Endothelial cell (in vitro differentiated cells): ENCODE measurements at regions not wholly inside any gene's neighbourhood (a gene's known extent, or its start where the extent isn't known, plus 50 kb on each side); places are given as distances from the start of the nearest gene placed in this dataset.

Source experiments
- DNase-seq: peaks from one replicate; pipeline ENCODE4 v3.0.0; 2021; ENCODE audit warnings: low spot score
- H3K27ac Mint-ChIP-seq: one replicate; pipeline ENCODE4 v1.8.0; 2021; ENCODE audit warnings: mixed read lengths, inconsistent platforms; ENCODE audit not compliant: unreplicated experiment
- H3K27me3 Mint-ChIP-seq: one replicate; pipeline ENCODE4 v1.8.0; 2021; ENCODE audit warnings: mild to moderate bottlenecking, moderate library complexity, mixed read lengths, inconsistent platforms; ENCODE audit not compliant: unreplicated experiment
- H3K36me3 Mint-ChIP-seq: one replicate; pipeline ENCODE4 v1.8.0; 2021; ENCODE audit warnings: mild to moderate bottlenecking, low read depth, mixed read lengths, inconsistent platforms; ENCODE audit not compliant: unreplicated experiment
- H3K4me1 Mint-ChIP-seq: one replicate; pipeline ENCODE4 v1.8.0; 2021; ENCODE audit warnings: mild to moderate bottlenecking, mixed read lengths, inconsistent platforms; ENCODE audit not compliant: unreplicated experiment
- H3K4me3 Mint-ChIP-seq: one replicate; pipeline ENCODE4 v1.8.0; 2021; ENCODE audit warnings: mild to moderate bottlenecking, mixed read lengths, inconsistent platforms; ENCODE audit not compliant: unreplicated experiment
- H3K9me3 Mint-ChIP-seq: one replicate; pipeline ENCODE4 v1.8.0; 2021; ENCODE audit warnings: mixed read lengths, inconsistent platforms; ENCODE audit not compliant: unreplicated experiment
- TF ChIP-seq, protein P1 (sequence below): fragments of 200-600 bp; sonication (generic); IDR thresholded peaks from one replicate; pipeline ENCODE4 v1.5.0; 2021; ENCODE audit warnings: antibody characterized with exemption; ENCODE audit not compliant: unreplicated experiment

DNA sequence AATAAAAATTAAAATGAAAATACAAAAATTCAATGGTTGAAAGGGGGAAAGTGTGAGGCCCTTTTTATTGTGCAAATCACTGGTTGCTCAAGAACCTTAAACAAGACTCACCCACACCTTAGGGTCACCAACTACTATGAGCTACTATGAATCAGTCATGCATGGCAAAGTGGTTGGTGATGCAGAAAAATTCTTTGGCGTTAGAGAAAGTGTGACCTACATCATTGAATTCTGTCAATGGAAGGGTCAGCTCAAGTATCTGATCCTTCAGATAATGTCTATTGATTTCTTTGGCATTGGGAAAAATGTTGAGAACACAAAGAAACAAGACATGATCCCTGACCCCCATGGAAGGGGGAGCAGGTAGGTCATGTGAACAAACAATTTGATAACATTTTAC is 149.7 kb upstream of the ADCY2 start:
- Mint-ChIP-seq H3K36me3 (no peaks in the 10 kb centered on the region), H3K4me3 (no peak overlapping the region), H3K27me3 (no peaks in the 10 kb centered on the region), H3K9me3 (no peaks in the 10 kb centered on the region), H3K4me1 (no peaks in the 10 kb centered on the region), H3K27ac (no peak overlapping the region)
- TF ChIP-seq, protein P1, sequence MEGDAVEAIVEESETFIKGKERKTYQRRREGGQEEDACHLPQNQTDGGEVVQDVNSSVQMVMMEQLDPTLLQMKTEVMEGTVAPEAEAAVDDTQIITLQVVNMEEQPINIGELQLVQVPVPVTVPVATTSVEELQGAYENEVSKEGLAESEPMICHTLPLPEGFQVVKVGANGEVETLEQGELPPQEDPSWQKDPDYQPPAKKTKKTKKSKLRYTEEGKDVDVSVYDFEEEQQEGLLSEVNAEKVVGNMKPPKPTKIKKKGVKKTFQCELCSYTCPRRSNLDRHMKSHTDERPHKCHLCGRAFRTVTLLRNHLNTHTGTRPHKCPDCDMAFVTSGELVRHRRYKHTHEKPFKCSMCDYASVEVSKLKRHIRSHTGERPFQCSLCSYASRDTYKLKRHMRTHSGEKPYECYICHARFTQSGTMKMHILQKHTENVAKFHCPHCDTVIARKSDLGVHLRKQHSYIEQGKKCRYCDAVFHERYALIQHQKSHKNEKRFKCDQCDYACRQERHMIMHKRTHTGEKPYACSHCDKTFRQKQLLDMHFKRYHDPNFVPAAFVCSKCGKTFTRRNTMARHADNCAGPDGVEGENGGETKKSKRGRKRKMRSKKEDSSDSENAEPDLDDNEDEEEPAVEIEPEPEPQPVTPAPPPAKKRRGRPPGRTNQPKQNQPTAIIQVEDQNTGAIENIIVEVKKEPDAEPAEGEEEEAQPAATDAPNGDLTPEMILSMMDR: no peak
- DNase-seq: no peak

DNA sequence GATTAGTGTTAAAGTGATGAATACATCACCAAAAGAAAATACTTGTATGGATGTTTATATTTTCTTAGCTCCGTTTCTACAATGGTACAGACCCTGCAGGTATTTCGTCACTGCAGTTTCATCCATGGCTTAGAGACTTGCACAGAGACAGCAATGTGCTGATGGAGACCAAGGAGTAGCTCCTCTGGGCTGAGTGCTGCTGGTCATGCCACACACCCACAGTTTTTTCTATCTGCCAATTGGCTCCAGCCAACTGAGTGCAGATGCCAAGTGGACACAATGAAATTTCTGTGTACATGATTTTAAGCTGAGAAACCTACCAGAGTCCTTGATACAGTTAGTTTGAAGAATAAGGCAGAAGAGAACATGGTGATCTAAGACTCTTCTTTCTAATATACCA is 145.9 kb upstream of the ADCY2 start:
- no peak for DNase-seq
- Mint-ChIP-seq H3K4me3 (no peak overlapping the region), H3K27me3 (no peaks in the 10 kb centered on the region), H3K36me3 (no peaks in the 10 kb centered on the region), H3K9me3 (no peaks in the 10 kb centered on the region), H3K27ac (no peak overlapping the region), H3K4me1 (no peaks in the 10 kb centered on the region)
- TF ChIP-seq, protein P1: no peak

DNA sequence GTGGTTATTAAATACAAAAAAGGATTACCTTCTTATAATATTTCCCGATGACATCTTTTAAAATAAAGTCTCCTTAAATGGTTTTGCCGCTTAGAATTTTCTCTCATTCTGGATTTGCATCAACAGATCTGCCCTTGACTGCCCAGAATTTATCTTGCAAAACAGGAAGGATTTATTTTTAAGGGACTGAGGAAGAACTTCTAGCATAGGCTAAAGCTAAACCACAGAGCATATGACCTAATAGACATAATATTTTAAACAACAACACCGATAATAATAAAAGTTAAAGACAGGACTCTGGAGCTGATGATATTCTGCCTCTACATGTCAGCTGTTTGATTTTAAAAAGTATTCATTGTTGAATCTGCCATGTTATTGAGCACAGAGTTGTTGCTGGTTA is 145.3 kb upstream of the ADCY2 start:
- Mint-ChIP-seq H3K27ac (no peak overlapping the region), H3K4me1 (no peaks in the 10 kb centered on the region), H3K36me3 (no peaks in the 10 kb centered on the region), H3K4me3 (no peak overlapping the region), H3K9me3 (no peaks in the 10 kb centered on the region), H3K27me3 (no peaks in the 10 kb centered on the region)
- TF ChIP-seq, protein P1: no peak
- DNase-seq: no peak

DNA sequence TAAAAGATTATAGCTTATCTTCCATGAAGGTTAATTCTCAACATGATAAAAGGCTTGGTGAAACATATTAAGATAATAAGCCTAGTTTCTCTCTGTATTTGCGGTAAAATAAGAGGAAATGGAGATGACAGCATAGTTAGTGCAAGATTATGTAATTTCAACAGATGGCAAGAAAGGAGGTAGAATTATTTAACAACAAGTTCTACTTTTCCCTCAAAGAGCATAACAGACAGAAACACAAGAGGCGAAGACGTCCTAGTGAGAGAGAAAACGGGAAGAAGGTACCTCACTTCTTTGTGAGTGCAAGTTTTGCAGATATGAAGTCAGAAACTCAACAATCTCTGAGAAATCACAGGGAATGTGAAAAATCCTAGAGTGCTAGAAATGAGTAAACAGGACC is 144.8 kb upstream of the ADCY2 start:
- H3K27ac Mint-ChIP-seq: no peak overlapping the region
- H3K4me3 Mint-ChIP-seq: no peak overlapping the region
- TF ChIP-seq, protein P1: no peak
- H3K27me3 Mint-ChIP-seq: no peaks in the 10 kb centered on the region
- H3K36me3 Mint-ChIP-seq: no peaks in the 10 kb centered on the region
- H3K9me3 Mint-ChIP-seq: no peaks in the 10 kb centered on the region
- no peak for DNase-seq
- H3K4me1 Mint-ChIP-seq: no peaks in the 10 kb centered on the region

DNA sequence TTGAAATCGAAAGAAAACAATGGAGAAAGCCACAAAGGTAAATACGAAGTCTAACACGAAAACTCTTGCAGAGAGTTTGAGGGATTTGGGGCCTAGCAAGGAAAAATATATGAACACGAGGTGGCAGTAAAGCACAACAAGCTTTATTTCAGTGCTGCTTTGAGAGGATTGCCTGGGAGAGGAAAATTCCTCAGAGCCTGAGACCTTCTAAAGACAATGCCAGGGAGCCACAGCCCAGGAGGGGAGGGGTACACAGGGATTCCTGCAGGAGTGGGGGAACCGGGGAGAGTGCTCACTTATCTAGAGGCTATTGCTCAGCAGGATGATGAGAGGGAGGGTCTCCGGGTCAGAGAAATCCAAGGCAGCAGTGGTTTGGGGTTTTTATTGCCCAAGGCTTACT is 134.9 kb upstream of the ADCY2 start:
- no peaks in the 10 kb centered on the region for H3K9me3 Mint-ChIP-seq
- no peaks in the 10 kb centered on the region for H3K4me1 Mint-ChIP-seq
- TF ChIP-seq, protein P1: peak; percentile 40
- no peak overlapping the region for H3K27ac Mint-ChIP-seq
- H3K27me3 Mint-ChIP-seq: peaks cover 2% of the 10 kb centered on the region
- DNase-seq: peak; percentile 48
- no peak overlapping the region for H3K4me3 Mint-ChIP-seq
- no peaks in the 10 kb centered on the region for H3K36me3 Mint-ChIP-seq
